GM12878 (cell line): ENCODE measurements at regions not wholly inside any gene's neighbourhood (a gene's known extent, or its start where the extent isn't known, plus 50 kb on each side); places are given as distances from the start of the nearest gene placed in this dataset.
"Not testable (repeated sequence)": the region's sequence is repeated elsewhere in the genome, so short reads cannot be mapped to it uniquely, and the experiment has no call there.

Experiments used
- ATAC-seq: fragments of 200-7000 bp; cut with Tn5 transposase; 3 replicates; pipeline ENCODE4 v1.9.1; 2020; ENCODE audit warnings: mild to moderate bottlenecking, moderate library complexity
- BruUV-seq: library from RNA; stranded (reverse); fragments of 400-500 nt; replicated peaks from 2 replicates; lab custom pipeline; 2021; lab: Mats Ljungman, UMichigan
- CTCF ChIA-PET: fragments of 300-600 bp; sonication (Branson Sonifier 250); formaldehyde crosslinking; extraction: SDS; loops from one replicate; lab custom pipeline; 2021; ENCODE audit warnings: inconsistent platforms; lab: Yijun Ruan, JAX
- POLR2A ChIA-PET: fragments of 350-600 bp; formaldehyde crosslinking; extraction: SDS; loops from one replicate; lab custom pipeline; 2021; ENCODE audit warnings: inconsistent platforms; lab: Charles Lee
- RAD21 ChIA-PET: fragments of 300-600 bp; sonication (Branson Sonifier 250); formaldehyde crosslinking; loops from one replicate; lab custom pipeline; 2023; ENCODE audit warnings: antibody characterized with exemption; ENCODE audit not compliant: unreplicated experiment; lab: Charles Lee
- SMC1A ChIA-PET: fragments of 300-600 bp; sonication (Branson Sonifier 250); formaldehyde crosslinking; loops from one replicate; lab custom pipeline; 2023; ENCODE audit not compliant: unreplicated experiment, uncharacterized antibody; lab: Charles Lee
- DNase-seq: peaks from one replicate; pipeline ENCODE4 v3.0.0-alpha.2; 2011; ENCODE audit warnings: low read depth, low spot score
- FAIRE-seq: peaks from 3 replicates; lab custom pipeline; 2011; peaks lifted over from hg19 to GRCh38; lab: Jason Lieb, UNC
- H2AFZ ChIP-seq: 2 replicates; pipeline ENCODE4 v1.6.0; 2011; ENCODE audit warnings: low read depth, low read length, control low read depth; ENCODE audit not compliant: control insufficient read depth
- H3K27ac ChIP-seq: 2 replicates; pipeline ENCODE4 v1.5.1; 2011; ENCODE audit warnings: control low read depth; ENCODE audit not compliant: control insufficient read depth, insufficient read depth
- H3K27me3 ChIP-seq, 2 experiments: replicated peaks in 1 of 2; 2 replicates each; pipeline versions ENCODE4 v1.6.0 to v1.6.1; 2011; ENCODE audit warnings: low read length in 1 of 2; ENCODE audit not compliant: control insufficient read depth in 2 of 2, insufficient read depth in 2 of 2
- H3K36me3 ChIP-seq, 2 experiments: 2 replicates each; pipeline ENCODE4 v1.5.1; 2011; ENCODE audit warnings: low read length in 1 of 2; ENCODE audit not compliant: control insufficient read depth in 2 of 2, insufficient read depth in 2 of 2
- H3K4me1 ChIP-seq: 2 replicates; pipeline ENCODE4 v1.6.1; 2011; ENCODE audit warnings: mild to moderate bottlenecking, low read length, moderate library complexity, mixed read lengths; ENCODE audit not compliant: control insufficient read depth, insufficient read depth
- H3K4me2 ChIP-seq: 2 replicates; pipeline ENCODE4 v1.6.0; 2011; ENCODE audit warnings: control low read depth; ENCODE audit not compliant: control insufficient read depth, insufficient read depth
- H3K4me3 ChIP-seq: fragments of 200-600 bp; sonication (generic); 2 replicates; pipeline ENCODE4 v1.5.1; 2016
- H3K79me2 ChIP-seq: 2 replicates; pipeline ENCODE4 v1.6.0; 2011; ENCODE audit warnings: low read length; ENCODE audit not compliant: control insufficient read depth, insufficient read depth
- H3K9ac ChIP-seq: 2 replicates; pipeline ENCODE4 v1.8.0; 2011; ENCODE audit warnings: low read length, control low read depth, mixed read lengths; ENCODE audit not compliant: control insufficient read depth, insufficient read depth
- H3K9me3 ChIP-seq: replicated peaks from 3 replicates; pipeline ENCODE4 v1.5.1; 2011; ENCODE audit warnings: mild to moderate bottlenecking, low read length; ENCODE audit not compliant: control insufficient read depth, insufficient read depth
- H4K20me1 ChIP-seq: 2 replicates; pipeline ENCODE4 v1.6.0; 2011; ENCODE audit not compliant: control insufficient read depth, insufficient read depth
- ATF7 ChIP-seq: fragments of 450-650 bp; IDR thresholded peaks from 2 replicates; pipeline ENCODE4 v1.6.1; 2016; ENCODE audit warnings: low read depth, mild to moderate bottlenecking
- ESRRA ChIP-seq: IDR thresholded peaks from 2 replicates; pipeline ENCODE4 v1.6.1; 2012; ENCODE audit warnings: mild to moderate bottlenecking, low read length, improper control_type of control experiment
- IKZF1 ChIP-seq: fragments of 450-650 bp; conservative IDR thresholded peaks from 2 replicates; pipeline ENCODE4 v1.6.1; 2017; ENCODE audit warnings: antibody characterized with exemption, mild to moderate bottlenecking
- IKZF2 ChIP-seq, 2 experiments: fragments of 450-650 bp; IDR thresholded peaks; 2 replicates each; pipeline ENCODE4 v1.6.1; 2017; ENCODE audit warnings: mild to moderate bottlenecking in 2 of 2, moderate library complexity in 2 of 2
- NBN ChIP-seq: fragments of 450-650 bp; IDR thresholded peaks from 2 replicates; pipeline ENCODE4 v1.6.1; 2016
- NFIC ChIP-seq: IDR thresholded peaks from 2 replicates; pipeline ENCODE4 v1.6.1; 2012; ENCODE audit warnings: low read depth, mild to moderate bottlenecking, inconsistent platforms, low read length, moderate library complexity
- NFYA ChIP-seq: IDR thresholded peaks from 2 replicates; pipeline ENCODE4 v1.6.1; 2011; ENCODE audit warnings: low read depth, mild to moderate bottlenecking, low read length, improper control_type of control experiment, borderline replicate concordance
- POLR2AphosphoS2 ChIP-seq: IDR thresholded peaks from 2 replicates; pipeline ENCODE4 v1.6.1; 2011; ENCODE audit warnings: low read depth, mild to moderate bottlenecking, low read length, improper control_type of control experiment, moderate library complexity
- POU2F2 ChIP-seq: IDR thresholded peaks from 3 replicates; pipeline ENCODE4 v1.6.1; 2011; ENCODE audit warnings: low read depth, mild to moderate bottlenecking, low read length, borderline replicate concordance
- RAD51 ChIP-seq: fragments of 450-650 bp; IDR thresholded peaks from 2 replicates; pipeline ENCODE4 v1.6.1; 2016; ENCODE audit warnings: moderate library complexity, mild to moderate bottlenecking, inconsistent platforms
- SRF ChIP-seq, 2 experiments: IDR thresholded peaks; 2 replicates each; pipeline ENCODE4 v1.6.1; 2011; ENCODE audit warnings: low read depth in 2 of 2, low read length in 2 of 2, mild to moderate bottlenecking in 1 of 2, moderate library complexity in 1 of 2
- SUZ12 ChIP-seq: fragments of 200-600 bp; sonication (generic); IDR thresholded peaks from one replicate; pipeline ENCODE4 v1.6.1; 2018; ENCODE audit warnings: antibody characterized with exemption, mild to moderate bottlenecking; ENCODE audit not compliant: unreplicated experiment
- TCF3 ChIP-seq: IDR thresholded peaks from 2 replicates; pipeline ENCODE4 v1.6.1; 2012; ENCODE audit warnings: low read depth, mild to moderate bottlenecking, low read length, borderline replicate concordance; ENCODE audit not compliant: insufficient read depth
- WRNIP1 ChIP-seq: IDR thresholded peaks from 2 replicates; pipeline ENCODE4 v1.6.1; 2011; ENCODE audit warnings: low read depth, low read length, improper control_type of control experiment, borderline replicate concordance
- ZBED1 ChIP-seq: IDR thresholded peaks from 2 replicates; pipeline ENCODE4 v1.6.1; 2016; ENCODE audit warnings: borderline replicate concordance
- ZNF687 ChIP-seq: fragments of 450-650 bp; IDR thresholded peaks from 2 replicates; pipeline ENCODE4 v1.6.1; 2017; ENCODE audit warnings: mild to moderate bottlenecking, moderate library complexity
- WGBS: methylation state at CpG from one replicate; pipeline ENCODE4 v1.1.6; 2016; ENCODE audit warnings: low lambda C conversion rate; ENCODE audit not compliant: insufficient replicate concordance, insufficient coverage; ENCODE audit errors: missing lambda C conversion rate; 5-methylcytosine and 5-hydroxymethylcytosine counted together
- in situ Hi-C: fragments of 300-500 bp; cut with MboI; formaldehyde crosslinking; loops from 9 replicates; pipeline ENCODE4 v1.14.3; 2018; ENCODE audit warnings: mixed read lengths
- intact Hi-C: fragments of 100-400 bp; cut with micrococcal nuclease; formaldehyde crosslinking; loops from one replicate; pipeline ENCODE4 v1.14.2; 2022; ENCODE audit not compliant: unreplicated experiment

GRCh38 chr1:232142403-232143314 is 487.3 kb downstream of the SIPA1L2 start:
- CTCF ChIA-PET = no interaction called here
- ATAC-seq (no peak), DNase-seq (no peak)
- no peaks in the 10 kb centered on the region for H3K9me3 ChIP-seq
- 48% methylated on average over 8 of the region's 8 CpGs for WGBS
- no peaks in the 10 kb centered on the region for H3K79me2 ChIP-seq
- no peak overlapping the region for H3K9ac ChIP-seq
- no peaks in the 10 kb centered on the region for H4K20me1 ChIP-seq
- no peak overlapping the region for H3K4me2 ChIP-seq
- in situ Hi-C loops = no loop called here
- H3K4me3 ChIP-seq = no peak overlapping the region
- no peaks in the 10 kb centered on the region for H3K4me1 ChIP-seq
- SMC1A ChIA-PET = no interaction called here
- RAD21 ChIA-PET = no interaction called here
- no peak overlapping the region for H2AFZ ChIP-seq
- no TSS peak for BruUV-seq
- POLR2A ChIA-PET = no interaction called here
- no peaks in the 10 kb centered on the region for H3K36me3 ChIP-seq
- no peak for TF ChIP-seq WRNIP1
- no peak for TF ChIP-seq ESRRA
- no peak for TF ChIP-seq RAD51
- TF ChIP-seq POU2F2 = no peak
- no peak for TF ChIP-seq SRF (IDR thresholded peaks at IDR 0.05; ENCODE audit: low read depth in 2 of 2, low read length in 2 of 2)
- TF ChIP-seq ZBED1 = no peak
- no peak for TF ChIP-seq SUZ12
- TF ChIP-seq IKZF2 (IDR thresholded peaks at IDR 0.05) = no peak
- no peak for TF ChIP-seq IKZF1
- no peak for TF ChIP-seq ATF7
- TF ChIP-seq NFYA = no peak
- no peak for TF ChIP-seq POLR2AphosphoS2
- TF ChIP-seq NFIC = no peak
- TF ChIP-seq NBN = no peak
- no peak for TF ChIP-seq ZNF687
- TF ChIP-seq TCF3 = no peak
- TF ChIP-seq, all 136 proteins: peak for 0
- Histone ChIP-seq H3K27ac (no peak overlapping the region), H3K27me3 (no peaks in the 10 kb centered on the region)
- intact Hi-C loops = no loop called here
- FAIRE-seq = no peak

GRCh38 chr1:232141167-232141448 is 488.8 kb downstream of the SIPA1L2 start:
- H2AFZ ChIP-seq, in situ Hi-C loops, BruUV-seq, H3K36me3 ChIP-seq, H3K79me2 ChIP-seq, H3K9me3 ChIP-seq, H3K4me1 ChIP-seq, H3K27ac ChIP-seq, CTCF ChIA-PET, H4K20me1 ChIP-seq, H3K4me3 ChIP-seq, RAD21 ChIA-PET, H3K9ac ChIP-seq, H3K27me3 ChIP-seq, POLR2A ChIA-PET, SMC1A ChIA-PET, ATAC-seq, intact Hi-C loops, FAIRE-seq, DNase-seq, H3K4me2 ChIP-seq: not testable (repeated sequence)
- WGBS = 63% methylated on average over 5 of the region's 5 CpGs
